ENCODE measurements at regions not wholly inside any gene's neighbourhood (a gene's known extent, or its start where the extent isn't known, plus 50 kb on each side); places are given as distances from the start of the nearest gene placed in this dataset.

DNA sequence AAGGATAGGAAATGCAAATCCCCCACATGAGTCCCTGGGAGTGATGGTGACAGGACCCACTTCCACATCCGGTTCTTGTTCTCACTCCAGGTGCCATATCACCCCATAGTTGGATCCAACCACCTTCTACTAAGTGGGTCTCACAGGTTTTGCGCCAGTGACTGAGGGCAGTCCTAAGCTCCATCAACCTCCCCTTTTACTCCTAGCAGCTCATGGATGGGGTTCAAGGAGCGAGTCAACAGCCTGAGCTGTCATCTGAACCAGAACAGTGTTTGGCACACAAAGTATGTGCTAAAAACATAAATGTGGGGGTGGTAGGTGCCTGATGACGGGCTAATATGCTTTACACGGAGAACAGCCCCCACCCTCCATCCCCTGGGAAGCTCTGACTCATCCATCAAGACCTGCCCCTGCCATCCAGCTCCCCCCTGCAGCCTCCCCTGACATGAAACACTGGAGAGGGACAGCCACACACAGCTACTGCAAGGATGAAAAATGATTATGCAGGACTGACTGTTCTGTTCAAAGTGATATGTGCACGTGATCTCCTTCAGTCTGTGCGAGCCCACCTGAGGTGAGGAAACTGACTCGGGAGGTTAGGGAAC is 143.2 kb upstream of the CDH5 start:
- TF ChIP-seq, protein P1, sequence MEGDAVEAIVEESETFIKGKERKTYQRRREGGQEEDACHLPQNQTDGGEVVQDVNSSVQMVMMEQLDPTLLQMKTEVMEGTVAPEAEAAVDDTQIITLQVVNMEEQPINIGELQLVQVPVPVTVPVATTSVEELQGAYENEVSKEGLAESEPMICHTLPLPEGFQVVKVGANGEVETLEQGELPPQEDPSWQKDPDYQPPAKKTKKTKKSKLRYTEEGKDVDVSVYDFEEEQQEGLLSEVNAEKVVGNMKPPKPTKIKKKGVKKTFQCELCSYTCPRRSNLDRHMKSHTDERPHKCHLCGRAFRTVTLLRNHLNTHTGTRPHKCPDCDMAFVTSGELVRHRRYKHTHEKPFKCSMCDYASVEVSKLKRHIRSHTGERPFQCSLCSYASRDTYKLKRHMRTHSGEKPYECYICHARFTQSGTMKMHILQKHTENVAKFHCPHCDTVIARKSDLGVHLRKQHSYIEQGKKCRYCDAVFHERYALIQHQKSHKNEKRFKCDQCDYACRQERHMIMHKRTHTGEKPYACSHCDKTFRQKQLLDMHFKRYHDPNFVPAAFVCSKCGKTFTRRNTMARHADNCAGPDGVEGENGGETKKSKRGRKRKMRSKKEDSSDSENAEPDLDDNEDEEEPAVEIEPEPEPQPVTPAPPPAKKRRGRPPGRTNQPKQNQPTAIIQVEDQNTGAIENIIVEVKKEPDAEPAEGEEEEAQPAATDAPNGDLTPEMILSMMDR (IDR thresholded peaks at IDR 0.05; ENCODE audit: low read depth, low read length, missing control alignments) = no peak
- in situ Hi-C loops (cut with HindIII; ENCODE audit: low sequenced_read_pairs) = no loop called here
- H3K4me3 ChIP-seq (ENCODE audit: low read depth, low read length) = no peak overlapping the region
- DNase-seq (ENCODE audit: low read depth) = no peak

DNA sequence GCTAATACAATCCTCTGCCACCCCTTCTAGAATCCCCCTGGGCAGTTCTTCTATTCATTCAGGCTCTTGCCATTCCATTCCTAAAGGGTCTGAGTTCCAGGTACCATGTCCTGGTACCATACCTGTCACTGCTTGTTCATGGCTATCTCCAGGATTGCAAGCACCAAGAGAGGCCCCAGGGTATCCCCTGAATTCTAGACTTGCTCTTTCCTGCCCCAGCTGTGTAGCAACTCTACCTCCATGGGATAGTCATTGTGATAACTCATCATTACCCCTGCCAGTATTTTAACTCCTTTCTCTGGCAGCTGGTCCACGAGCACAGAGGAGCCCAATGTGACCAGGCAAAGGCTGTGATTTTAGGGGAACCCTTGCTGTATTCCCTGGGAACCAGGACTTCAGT is 143.7 kb upstream of the CDH5 start:
- in situ Hi-C loops (cut with HindIII; ENCODE audit: low sequenced_read_pairs) = no loop called here
- H3K4me3 ChIP-seq (ENCODE audit: low read depth, low read length) = no peak overlapping the region
- TF ChIP-seq, protein P1 (IDR thresholded peaks at IDR 0.05; ENCODE audit: low read depth, low read length, missing control alignments) = no peak
- DNase-seq (ENCODE audit: low read depth) = no peak

DNA sequence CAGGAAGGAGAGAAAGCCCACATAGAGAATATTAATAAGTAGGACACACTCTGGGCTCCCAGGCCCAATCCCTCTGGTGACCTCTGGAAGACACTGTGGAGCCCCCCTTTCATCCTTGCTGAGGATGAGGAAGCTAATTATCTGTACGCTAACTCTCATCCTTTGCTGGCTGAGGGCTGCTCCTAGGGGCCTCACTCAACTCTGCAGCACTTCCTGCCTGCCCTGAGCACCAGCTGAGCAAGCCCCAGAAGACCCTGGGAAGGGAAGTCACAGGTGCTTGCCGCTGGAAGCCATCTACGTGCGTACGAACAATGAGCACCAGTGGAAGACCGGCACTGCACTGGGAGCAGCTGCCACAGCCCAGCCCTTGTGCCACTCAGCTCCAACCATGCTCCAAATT is 145.8 kb upstream of the CDH5 start:
- no peak for DNase-seq (ENCODE audit: low read depth)
- TF ChIP-seq, protein P1 (IDR thresholded peaks at IDR 0.05; ENCODE audit: low read depth, low read length, missing control alignments) = no peak
- in situ Hi-C loops (cut with HindIII; ENCODE audit: low sequenced_read_pairs) = no loop called here
- H3K4me3 ChIP-seq (ENCODE audit: low read depth, low read length) = no peak overlapping the region

DNA sequence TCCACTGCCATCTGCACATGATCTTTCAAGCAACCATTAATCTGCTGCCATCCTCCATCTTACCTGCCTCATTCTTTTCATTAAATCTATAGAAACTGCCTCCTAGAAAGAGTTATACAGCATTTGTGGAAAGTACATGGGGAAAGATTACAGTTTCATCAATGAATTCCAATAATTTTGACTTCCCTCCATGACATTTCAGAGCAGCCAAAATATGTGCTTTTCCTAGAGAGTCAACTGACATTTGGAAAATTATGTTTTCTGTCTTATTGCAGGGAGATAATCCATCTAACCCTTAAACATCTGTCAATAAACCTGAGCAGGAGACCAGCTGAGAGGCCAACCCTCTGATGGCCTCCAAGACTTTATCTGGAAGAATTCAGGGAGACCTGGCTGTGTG is 147.0 kb upstream of the CDH5 start:
- TF ChIP-seq, protein P1 (IDR thresholded peaks at IDR 0.05; ENCODE audit: low read depth, low read length, missing control alignments) = no peak
- H3K4me3 ChIP-seq (ENCODE audit: low read depth, low read length) = no peak overlapping the region
- no peak for DNase-seq (ENCODE audit: low read depth)
- in situ Hi-C loops (cut with HindIII; ENCODE audit: low sequenced_read_pairs) = loop anchor here (5.0 kb wide), 1 partner anchor 87 kb away; no protein-coding TSS in a partner anchor

DNA sequence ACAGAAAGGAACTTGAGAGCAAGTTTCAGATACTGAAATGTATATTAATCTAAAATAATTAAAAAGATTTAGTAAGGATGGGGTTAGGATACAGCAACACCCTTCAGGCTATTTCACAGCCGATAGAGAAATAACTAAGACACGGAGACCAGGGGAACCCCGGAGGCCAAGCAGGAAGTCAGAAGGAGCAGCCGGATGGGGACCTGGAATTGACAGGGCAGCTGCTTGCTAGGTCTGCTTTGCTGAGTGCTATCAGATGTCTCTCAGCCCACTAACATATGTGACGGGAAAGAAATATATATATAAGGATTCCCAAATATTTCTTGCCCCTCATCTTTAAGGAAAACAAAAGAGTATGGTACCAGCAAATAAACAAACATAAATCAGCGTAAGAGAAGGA is 154.1 kb upstream of the CDH5 start:
- TF ChIP-seq, protein P1 (IDR thresholded peaks at IDR 0.05; ENCODE audit: low read depth, low read length, missing control alignments) = no peak
- in situ Hi-C loops (cut with HindIII; ENCODE audit: low sequenced_read_pairs) = no loop called here
- DNase-seq (ENCODE audit: low read depth) = no peak

DNA sequence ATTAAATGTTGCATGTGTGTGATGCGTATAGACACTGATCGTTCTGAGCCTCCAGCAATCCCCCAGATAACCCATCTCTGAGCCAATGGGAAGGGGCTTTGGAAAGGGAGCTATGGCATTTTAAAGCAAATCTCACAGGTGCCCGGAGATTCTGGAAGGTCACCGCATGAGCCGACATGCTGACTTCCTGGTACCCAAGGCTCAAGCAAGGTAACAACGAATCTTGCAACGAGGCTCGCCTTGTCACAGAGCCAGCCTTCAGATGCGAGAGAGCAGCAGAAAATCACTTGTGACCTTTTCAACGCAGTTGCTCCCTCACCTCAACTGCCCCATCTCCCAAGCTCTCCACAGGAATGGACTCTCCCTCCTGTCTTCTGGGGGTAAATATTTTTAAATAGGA is 154.8 kb upstream of the CDH5 start:
- DNase-seq (ENCODE audit: low read depth) = no peak
- no peak overlapping the region for H3K4me3 ChIP-seq (ENCODE audit: low read depth, low read length)

More for the DNA sequence above, 154.1 kb upstream of the CDH5 start:
- H3K4me3 ChIP-seq (ENCODE audit: low read depth, low read length) = no peak overlapping the region

More for the DNA sequence above, 154.8 kb upstream of the CDH5 start:
- TF ChIP-seq, protein P1 (IDR thresholded peaks at IDR 0.05; ENCODE audit: low read depth, low read length, missing control alignments) = no peak
- in situ Hi-C loops (cut with HindIII; ENCODE audit: low sequenced_read_pairs) = no loop called here

All from astrocyte of the cerebellum (primary cell).